HG03103 (cell line): ENCODE measurements at regions not wholly inside any gene's neighbourhood (a gene's known extent, or its start where the extent isn't known, plus 50 kb on each side); places are given as distances from the start of the nearest gene placed in this dataset.

Source experiments
- ATAC-seq: cut with Tn5 transposase; IDR thresholded peaks from one replicate; pipeline ENCODE4 v1.9.1; 2021; ENCODE audit warnings: low read depth; ENCODE audit not compliant: unreplicated experiment

DNA sequence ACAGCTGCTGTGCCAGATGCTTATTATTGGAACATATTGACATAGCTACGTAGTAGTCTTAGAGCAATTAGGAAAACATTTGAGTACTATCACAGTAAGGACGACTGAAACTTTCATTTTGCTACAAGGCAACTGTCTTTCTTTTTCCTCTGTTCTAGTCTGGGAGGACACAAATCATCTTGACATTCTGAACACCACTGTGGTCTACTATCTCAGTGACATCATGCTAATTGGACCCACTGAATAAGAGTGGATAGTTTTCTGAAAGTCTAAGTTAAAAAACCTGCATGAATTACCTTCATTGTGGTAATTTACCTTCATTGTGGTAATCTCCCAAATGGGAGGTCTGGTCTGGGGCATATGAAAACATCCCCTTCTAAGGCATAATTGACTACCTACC is 163.3 kb upstream of the MOCS1 start:
- ATAC-seq: no peak

DNA sequence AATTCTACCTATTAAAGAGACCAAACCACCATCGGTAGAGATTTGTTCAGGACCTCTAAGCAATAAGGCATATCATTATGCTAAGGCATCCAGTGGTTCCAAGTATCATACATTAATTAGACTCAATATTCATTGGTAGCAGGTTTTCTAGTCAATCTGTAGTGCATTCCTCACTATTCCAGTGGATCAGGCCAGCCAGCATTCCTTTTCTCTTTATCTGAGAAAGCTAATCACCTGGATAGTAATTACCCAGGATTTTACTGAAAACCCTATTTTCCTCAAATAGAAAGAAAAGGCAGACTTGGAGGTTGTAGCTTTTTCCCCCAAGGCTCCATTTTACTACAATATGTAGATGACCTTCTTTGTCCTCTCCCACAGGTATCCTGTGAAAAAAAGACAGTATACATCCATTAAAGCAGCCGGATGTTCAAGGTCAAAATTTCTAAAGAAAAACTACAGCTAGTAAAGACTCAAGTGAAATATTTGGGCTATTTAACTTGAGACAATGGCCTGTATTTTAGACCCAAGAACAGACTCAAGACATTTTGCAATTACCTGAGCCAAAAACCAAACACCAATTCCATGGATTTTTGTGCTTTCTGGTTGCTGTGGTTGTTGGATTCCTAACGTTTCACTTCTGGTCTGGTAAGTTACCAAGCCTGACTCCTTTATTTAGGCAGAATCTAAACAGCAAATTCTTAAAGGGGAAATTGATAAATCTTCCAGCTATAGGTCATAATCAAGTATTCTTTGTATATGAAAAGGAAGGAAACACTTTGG is 149.1 kb upstream of the MOCS1 start:
- ATAC-seq: no peak

GRCh38 chr6:40082278-40083043 is 148.2 kb upstream of the MOCS1 start:
- no peak for ATAC-seq

DNA sequence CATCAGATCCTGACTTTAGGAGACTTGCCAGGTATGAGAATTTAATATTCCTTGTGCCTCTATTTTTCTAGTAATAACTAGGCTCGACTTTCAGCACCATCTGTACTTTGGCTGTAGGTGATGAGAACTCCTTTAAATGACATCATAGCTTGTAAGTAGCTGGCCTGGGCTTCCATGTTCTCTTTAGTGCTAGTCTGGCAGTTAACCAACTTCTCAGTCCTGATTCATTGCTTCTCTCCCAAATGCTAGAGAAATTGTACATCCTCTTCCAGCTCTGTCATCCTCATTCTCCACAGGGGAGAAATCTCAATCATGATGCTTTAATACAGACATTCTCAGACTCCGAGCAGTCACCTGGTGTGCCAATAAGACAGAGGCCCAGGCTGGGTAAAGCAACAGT is 143.5 kb upstream of the MOCS1 start:
- ATAC-seq: no peak

- ATAC-seq: no peak
Measured at GRCh38 chr6:40077315-40077714, 143.1 kb upstream of the MOCS1 start.

GRCh38 chr6:40075056-40075590 is 140.9 kb upstream of the MOCS1 start:
- no peak for ATAC-seq

GRCh38 chr6:40074306-40075055 is 140.2 kb upstream of the MOCS1 start:
- ATAC-seq: no peak

GRCh38 chr6:40066372-40066771 is 132.1 kb upstream of the MOCS1 start:
- ATAC-seq: no peak

DNA sequence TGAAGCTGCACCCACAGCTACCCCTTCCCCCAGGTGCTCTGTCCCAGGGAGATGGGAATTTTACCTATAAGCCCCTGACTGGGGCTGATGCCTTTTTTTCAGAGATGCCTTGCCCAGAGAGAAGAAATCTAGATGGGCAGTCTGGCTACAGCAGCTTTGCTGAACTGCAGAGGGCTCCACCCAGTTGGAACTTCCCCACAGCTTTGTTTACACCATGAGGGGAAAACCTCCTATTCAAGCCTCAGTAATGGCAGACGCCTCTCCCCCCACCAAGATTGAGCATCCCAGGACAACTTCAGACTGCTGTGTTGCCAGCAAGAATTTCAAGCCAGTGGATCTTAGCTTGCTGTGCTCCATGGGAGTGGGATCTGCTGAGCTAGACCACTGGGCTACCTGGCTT is 122.6 kb upstream of the MOCS1 start:
- no peak for ATAC-seq

DNA sequence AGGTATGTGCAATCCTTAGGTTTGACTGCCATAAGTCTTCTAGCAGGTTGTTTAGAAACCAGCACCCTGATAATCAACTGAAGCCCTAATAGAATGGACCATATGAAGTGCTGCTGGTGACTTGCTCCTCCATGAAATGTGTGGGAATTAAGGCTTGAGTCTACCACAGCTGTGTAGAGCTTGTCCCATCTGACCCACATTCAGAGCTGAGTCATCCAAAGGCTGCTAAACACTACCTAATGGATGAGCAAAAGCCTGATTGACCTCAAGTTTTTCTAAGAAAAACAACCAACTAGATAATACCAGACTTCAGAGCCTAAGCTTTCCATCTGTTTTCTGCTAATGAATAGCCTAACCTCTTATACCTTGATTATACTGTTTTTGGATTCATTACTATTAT is 120.3 kb upstream of the MOCS1 start:
- ATAC-seq: no peak

DNA sequence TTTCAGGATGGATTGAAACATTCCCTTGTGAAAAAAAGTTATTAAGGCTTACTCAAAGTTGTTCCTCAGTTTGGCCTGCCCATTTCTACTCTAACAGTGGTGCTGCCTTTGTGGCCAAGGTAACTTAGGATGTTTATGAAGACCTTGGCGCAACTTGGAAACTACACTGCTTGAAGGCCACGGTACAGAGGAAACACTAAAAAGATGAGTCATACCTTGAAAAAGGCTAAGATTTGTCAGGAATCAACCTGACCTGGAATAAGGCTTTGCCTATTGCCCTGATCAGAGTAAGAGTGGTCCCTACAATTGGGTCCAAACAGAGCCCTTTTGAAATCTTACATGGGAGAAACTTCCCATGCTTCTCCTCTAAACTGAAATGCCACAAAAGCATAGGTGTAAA is 119.9 kb upstream of the MOCS1 start:
- ATAC-seq: no peak

GRCh38 chr6:40049128-40049527 is 114.9 kb upstream of the MOCS1 start:
- ATAC-seq: no peak

DNA sequence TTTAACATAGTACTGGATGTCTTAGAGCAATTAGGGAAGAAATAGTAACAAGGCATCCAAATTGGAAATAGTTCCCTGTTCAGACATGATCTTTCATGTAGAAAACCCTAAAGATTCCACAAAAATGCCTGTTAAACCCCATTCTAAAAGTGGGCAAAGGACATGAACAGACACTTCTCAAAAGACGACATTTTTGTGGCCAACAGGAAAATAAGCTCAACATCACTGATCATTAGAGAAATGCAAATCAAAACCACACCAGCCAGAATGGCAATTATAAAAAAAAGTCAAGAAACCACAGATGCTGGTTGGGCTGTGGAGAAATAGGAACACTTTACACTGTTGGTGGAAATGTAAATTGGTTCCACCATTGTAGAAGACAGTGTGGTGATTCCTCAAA is 109.9 kb upstream of the MOCS1 start:
- ATAC-seq: no peak

- no peak for ATAC-seq
Measured at GRCh38 chr6:40042232-40042631, 108.0 kb upstream of the MOCS1 start.

DNA sequence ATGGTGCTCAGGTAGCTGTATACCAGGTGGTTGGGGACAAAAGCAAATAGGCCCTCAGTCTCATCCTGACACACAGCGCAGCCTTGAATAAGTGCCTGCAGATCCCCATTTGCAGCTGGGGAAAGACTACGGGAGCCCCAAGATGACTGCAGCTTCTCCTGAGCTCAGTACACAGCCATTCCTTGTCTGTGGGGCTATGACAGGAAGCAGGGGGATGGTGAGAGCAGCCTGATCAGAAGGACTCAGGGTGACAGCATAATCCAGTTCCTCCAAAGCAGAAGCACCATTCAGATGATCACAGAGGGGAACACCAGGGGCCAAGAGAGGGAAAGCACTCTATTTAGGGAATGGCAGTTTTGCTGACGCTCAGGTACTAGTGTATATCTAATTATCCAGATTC is 104.8 kb upstream of the MOCS1 start:
- ATAC-seq: no peak

GRCh38 chr6:40038626-40039025 is 104.4 kb upstream of the MOCS1 start:
- ATAC-seq: no peak

DNA sequence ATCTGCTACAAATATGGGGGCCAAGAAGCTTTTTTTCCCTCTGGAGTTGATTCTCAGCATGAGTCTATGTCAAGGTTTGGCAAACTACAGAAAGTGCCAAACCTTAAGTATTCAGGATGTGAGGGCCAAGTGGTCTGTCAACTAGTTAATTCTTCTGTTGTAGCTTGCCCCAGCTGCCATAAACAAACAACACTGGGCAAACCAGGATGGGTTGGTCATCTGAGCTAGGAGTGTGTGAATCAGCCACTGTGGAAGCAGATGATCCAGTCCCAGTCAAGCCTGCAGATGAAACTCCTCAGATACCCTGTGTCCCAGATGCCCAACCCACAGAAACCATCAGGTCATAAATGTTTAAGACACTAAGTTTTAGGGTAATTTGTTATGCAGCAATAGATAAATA is 103.0 kb upstream of the MOCS1 start:
- ATAC-seq: no peak

GRCh38 chr6:40036186-40036585 is 101.9 kb upstream of the MOCS1 start:
- ATAC-seq: no peak

DNA sequence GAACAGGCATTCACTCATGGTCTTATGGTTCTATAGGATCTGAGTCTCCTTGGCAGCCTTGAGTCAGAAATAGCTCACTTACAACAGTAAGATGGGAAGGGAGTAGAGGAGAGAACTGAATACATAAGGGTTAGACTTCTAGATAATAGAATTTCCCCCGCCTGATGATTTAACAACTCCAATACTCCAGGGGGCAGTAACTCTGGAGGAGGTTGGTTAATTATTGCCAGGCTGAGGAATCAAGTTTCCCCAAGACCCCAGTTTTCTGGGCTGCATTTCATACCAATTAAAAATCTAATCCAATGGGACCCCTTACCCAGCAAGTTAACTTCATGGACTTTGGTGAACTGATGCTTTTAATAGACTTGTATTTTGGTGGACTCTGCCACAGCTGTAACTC is 94.2 kb upstream of the MOCS1 start:
- ATAC-seq: no peak

- ATAC-seq: no peak
Measured at GRCh38 chr6:40022867-40023266, 88.6 kb upstream of the MOCS1 start.

DNA sequence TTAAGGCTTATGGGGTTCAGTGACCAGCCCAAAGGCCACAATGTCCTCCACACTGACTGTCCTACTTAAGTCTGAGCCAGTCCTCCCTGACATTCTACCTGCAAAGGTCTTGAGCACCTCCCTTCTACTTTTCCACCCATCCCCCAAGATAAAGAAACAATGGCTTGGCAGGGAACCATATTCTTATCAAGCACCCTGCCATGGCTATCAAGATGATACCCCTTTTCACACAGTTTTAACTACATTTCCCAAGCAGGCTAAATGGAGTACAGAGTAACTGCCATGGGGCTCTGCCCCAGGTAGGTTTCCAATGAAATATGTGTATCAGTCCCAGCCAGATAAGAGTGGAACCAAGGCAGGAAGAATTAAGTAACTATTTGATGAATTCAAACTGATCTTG is 85.9 kb upstream of the MOCS1 start:
- ATAC-seq: no peak
